Stimulated activated effector memory CD8-positive, alpha-beta T cell treated with anti-CD3 and anti-CD28 coated beads, Interleukin-12 subunit alpha, Interleukin-12 subunit beta, amount 100 ng/mL, for 72 hours (primary cell): ENCODE measurements at regions not wholly inside any gene's neighbourhood (a gene's known extent, or its start where the extent isn't known, plus 50 kb on each side); places are given as distances from the start of the nearest gene placed in this dataset.

Experiments
- ATAC-seq: fragments of 150-1000 bp; cut with Tn5 transposase; 2 replicates; pipeline ENCODE4 v1.10.0; 2021
- DNase-seq, 2 donors: peaks; one replicate each; pipeline ENCODE4 v3.0.0; 2021 to 2022; ENCODE audit warnings: low spot score in 2 of 2
- H3K27ac Mint-ChIP-seq: one replicate; pipeline ENCODE4 v1.8.0; 2022; ENCODE audit warnings: mild to moderate bottlenecking, mixed read lengths
- H3K36me3 Mint-ChIP-seq: one replicate; pipeline ENCODE4 v1.8.0; 2022; ENCODE audit warnings: mild to moderate bottlenecking, mixed read lengths
- H3K4me1 Mint-ChIP-seq: one replicate; pipeline ENCODE4 v1.8.0; 2022; ENCODE audit warnings: mixed read lengths
- H3K4me3 Mint-ChIP-seq: one replicate; pipeline ENCODE4 v1.8.0; 2022; ENCODE audit warnings: mild to moderate bottlenecking, mixed read lengths
- H3K9me3 Mint-ChIP-seq: one replicate; pipeline ENCODE4 v1.8.0; 2022; ENCODE audit warnings: mixed read lengths

- DNase-seq (no peak), ATAC-seq (no peak)
- Mint-ChIP-seq H3K4me3 (no peak overlapping the region), H3K27ac (no peak overlapping the region), H3K36me3 (no peaks in the 10 kb centered on the region), H3K9me3 (no peaks in the 10 kb centered on the region), H3K4me1 (no peaks in the 10 kb centered on the region)
Observed at GRCh38 chr3:152937234-152937633, 102.3 kb downstream of the P2RY1 start.

DNA sequence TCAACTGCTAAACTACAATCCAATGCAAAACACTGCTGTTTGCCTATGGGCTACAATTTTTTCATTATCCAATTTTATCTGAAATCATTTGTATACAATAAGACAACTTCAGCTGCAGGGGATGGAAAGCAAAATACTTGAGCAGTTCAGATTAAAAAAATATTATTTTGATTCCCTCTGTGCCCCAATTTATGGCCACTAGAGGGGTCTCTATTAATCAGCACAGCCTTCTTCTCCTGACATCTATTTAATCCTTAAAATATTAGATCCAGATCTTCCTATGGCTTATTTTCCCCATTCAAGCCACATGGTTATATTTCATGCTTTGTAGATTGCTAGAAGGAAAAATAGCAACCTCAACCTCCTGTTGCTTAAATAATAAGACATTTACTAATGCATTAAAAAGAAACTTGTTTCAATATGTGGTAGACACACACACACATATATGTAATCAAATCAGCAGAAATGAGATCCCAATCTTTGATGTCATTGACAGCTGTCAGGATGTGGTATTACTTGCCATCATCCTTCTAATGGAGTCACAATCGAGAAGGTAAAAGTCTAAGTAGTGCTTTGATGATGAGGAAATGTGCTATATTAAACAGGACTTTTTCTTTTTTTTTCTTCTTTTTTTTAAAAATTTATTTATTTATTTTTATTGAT is 104.2 kb downstream of the P2RY1 start:
- ATAC-seq (no peak), DNase-seq (no peak)
- Mint-ChIP-seq H3K27ac (no peak overlapping the region), H3K9me3 (no peaks in the 10 kb centered on the region), H3K4me1 (no peaks in the 10 kb centered on the region), H3K36me3 (no peaks in the 10 kb centered on the region), H3K4me3 (no peak overlapping the region)

DNA sequence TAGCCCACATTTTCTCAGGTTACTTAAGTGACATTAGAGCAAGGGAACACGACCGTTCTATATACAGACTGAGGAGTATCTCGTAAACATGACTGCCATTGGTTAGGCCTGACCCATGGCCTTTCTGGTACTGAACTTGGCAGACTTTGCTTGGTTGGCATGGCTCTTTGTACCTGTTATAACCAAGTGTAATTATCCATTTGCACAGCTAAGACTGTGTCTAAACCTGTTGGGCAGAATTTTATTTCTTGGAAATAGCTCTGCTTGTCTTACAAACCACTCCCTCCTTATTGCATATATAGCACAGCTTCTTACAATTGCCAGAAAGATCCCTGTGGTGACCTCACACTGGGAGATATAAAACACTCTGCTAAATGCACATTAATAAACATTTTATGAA is 106.9 kb downstream of the P2RY1 start:
- Mint-ChIP-seq H3K27ac (no peak overlapping the region), H3K4me1 (no peaks in the 10 kb centered on the region), H3K4me3 (no peak overlapping the region), H3K36me3 (no peaks in the 10 kb centered on the region), H3K9me3 (no peaks in the 10 kb centered on the region)
- ATAC-seq, result no peak
- no peak for DNase-seq

GRCh38 chr3:152942366-152942765 is 107.4 kb downstream of the P2RY1 start:
- ATAC-seq, result no peak
- H3K4me3 Mint-ChIP-seq, result no peak overlapping the region
- H3K27ac Mint-ChIP-seq, result no peak overlapping the region
- H3K9me3 Mint-ChIP-seq, result no peaks in the 10 kb centered on the region
- no peak for DNase-seq
- no peaks in the 10 kb centered on the region for H3K36me3 Mint-ChIP-seq
- H3K4me1 Mint-ChIP-seq, result no peaks in the 10 kb centered on the region

GRCh38 chr3:152943645-152944044 is 108.7 kb downstream of the P2RY1 start:
- Mint-ChIP-seq H3K27ac (no peak overlapping the region), H3K4me1 (no peaks in the 10 kb centered on the region), H3K4me3 (no peak overlapping the region), H3K9me3 (no peaks in the 10 kb centered on the region), H3K36me3 (no peaks in the 10 kb centered on the region)
- DNase-seq, result no peak
- no peak for ATAC-seq

- Mint-ChIP-seq H3K36me3 (no peaks in the 10 kb centered on the region), H3K4me3 (no peak overlapping the region)
Observed at GRCh38 chr3:152944671-152945070, 109.7 kb downstream of the P2RY1 start.

DNA sequence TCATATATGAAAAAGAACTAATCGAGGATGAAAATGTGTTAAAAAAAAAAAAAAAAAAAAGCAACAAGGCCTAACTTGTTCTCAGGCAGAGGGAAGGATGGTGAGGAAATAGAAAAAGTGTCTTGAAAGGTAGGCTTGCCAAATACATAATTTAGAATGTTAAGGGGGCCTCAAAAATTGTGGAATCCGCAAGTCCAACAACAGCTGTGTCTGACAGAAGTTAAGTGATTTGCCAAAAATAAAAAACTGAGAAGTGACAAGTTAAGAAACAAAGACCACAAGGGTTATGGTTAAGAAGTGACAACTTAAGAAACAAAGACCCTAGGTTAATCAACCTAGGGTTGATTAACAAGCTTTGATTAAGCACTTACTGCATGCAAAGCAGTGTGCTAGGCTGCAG is 110.6 kb downstream of the P2RY1 start:
- no peak for DNase-seq
- H3K4me1 Mint-ChIP-seq, result no peaks in the 10 kb centered on the region
- H3K27ac Mint-ChIP-seq, result no peak overlapping the region

More at GRCh38 chr3:152944671-152945070, 109.7 kb downstream of the P2RY1 start:
- Mint-ChIP-seq H3K4me1 (no peaks in the 10 kb centered on the region), H3K27ac (no peak overlapping the region), H3K9me3 (no peaks in the 10 kb centered on the region)
- DNase-seq, result no peak
- ATAC-seq, result no peak

GRCh38 chr3:152957491-152957890 is 122.6 kb downstream of the P2RY1 start:
- H3K4me1 Mint-ChIP-seq, result no peaks in the 10 kb centered on the region
- no peaks in the 10 kb centered on the region for H3K9me3 Mint-ChIP-seq
- H3K36me3 Mint-ChIP-seq, result no peaks in the 10 kb centered on the region
- H3K27ac Mint-ChIP-seq, result no peak overlapping the region
- H3K4me3 Mint-ChIP-seq, result no peak overlapping the region
- ATAC-seq, result no peak
- DNase-seq, result no peak

More for the DNA sequence above, 110.6 kb downstream of the P2RY1 start:
- H3K4me3 Mint-ChIP-seq, result no peak overlapping the region
- H3K36me3 Mint-ChIP-seq, result no peaks in the 10 kb centered on the region
- ATAC-seq, result no peak
- no peaks in the 10 kb centered on the region for H3K9me3 Mint-ChIP-seq

- no peak overlapping the region for H3K4me3 Mint-ChIP-seq
- no peaks in the 10 kb centered on the region for H3K4me1 Mint-ChIP-seq
- no peaks in the 10 kb centered on the region for H3K36me3 Mint-ChIP-seq
- no peak overlapping the region for H3K27ac Mint-ChIP-seq
- DNase-seq, result no peak
- ATAC-seq, result no peak
- no peaks in the 10 kb centered on the region for H3K9me3 Mint-ChIP-seq
Observed at GRCh38 chr3:152959307-152959706, 124.4 kb downstream of the P2RY1 start.

DNA sequence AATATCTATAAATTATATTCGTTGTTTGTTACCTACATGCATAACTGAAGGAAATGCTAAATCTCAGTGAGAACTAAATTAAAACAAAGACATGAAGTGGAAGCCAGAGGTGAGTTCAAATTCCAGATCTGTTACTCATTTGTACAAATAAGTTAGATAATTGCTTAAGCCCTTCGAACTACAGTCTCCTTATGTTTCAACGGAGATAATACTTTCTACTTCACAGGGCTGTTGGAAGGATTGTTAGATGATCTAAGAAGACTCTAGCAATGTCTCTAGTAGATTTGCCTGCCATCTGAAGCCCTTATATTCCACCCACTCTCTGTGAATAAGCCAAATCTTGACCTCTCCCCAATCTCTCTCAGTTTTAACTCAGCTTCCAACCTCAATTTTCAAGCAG is 125.8 kb downstream of the P2RY1 start:
- ATAC-seq (no peak), DNase-seq (no peak)
- Mint-ChIP-seq H3K9me3 (no peaks in the 10 kb centered on the region), H3K4me3 (no peak overlapping the region), H3K27ac (no peak overlapping the region), H3K36me3 (no peaks in the 10 kb centered on the region), H3K4me1 (no peaks in the 10 kb centered on the region)

- no peak for ATAC-seq
- DNase-seq, result no peak
- no peak overlapping the region for H3K4me3 Mint-ChIP-seq
Observed at GRCh38 chr3:152961323-152961722, 126.4 kb downstream of the P2RY1 start.

DNA sequence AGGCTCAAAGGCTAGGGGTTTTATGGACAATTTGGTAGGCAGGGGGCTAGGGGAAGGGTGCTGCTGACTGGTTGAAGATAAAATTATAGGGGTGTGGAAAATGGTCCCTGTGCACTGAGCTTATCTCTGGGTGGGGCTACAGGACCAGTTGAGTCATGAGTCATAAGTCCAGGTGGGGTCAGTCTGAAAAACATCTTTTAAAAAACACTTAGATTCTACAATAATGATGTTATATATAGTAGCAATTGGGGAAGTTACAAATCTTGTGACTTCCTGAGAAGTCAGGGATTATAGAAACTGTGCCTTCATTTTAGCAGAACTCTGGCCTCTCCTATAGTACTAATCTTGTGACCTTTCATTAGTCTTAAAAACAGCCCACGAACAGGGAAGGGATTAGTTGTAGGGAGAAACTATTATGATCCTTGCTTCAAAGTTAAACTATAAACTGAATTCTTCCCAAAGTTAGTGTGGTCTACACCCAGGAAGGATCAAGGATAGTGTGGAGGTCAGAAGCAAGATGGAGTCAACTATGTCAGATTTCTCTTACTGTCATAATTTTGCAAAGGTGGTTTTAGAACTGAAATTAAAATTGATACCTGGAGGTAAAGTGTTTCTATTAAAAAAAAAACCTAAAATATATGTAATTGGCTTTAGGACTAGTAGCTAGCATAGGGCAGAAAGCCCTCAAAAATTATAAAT is 130.1 kb downstream of the P2RY1 start:
- Mint-ChIP-seq H3K36me3 (no peaks in the 10 kb centered on the region), H3K4me3 (no peak overlapping the region), H3K4me1 (no peaks in the 10 kb centered on the region), H3K9me3 (no peaks in the 10 kb centered on the region), H3K27ac (no peak overlapping the region)
- ATAC-seq, result no peak
- DNase-seq, result no peak

More at GRCh38 chr3:152961323-152961722, 126.4 kb downstream of the P2RY1 start:
- no peak overlapping the region for H3K27ac Mint-ChIP-seq
- no peaks in the 10 kb centered on the region for H3K9me3 Mint-ChIP-seq
- H3K36me3 Mint-ChIP-seq, result no peaks in the 10 kb centered on the region
- no peaks in the 10 kb centered on the region for H3K4me1 Mint-ChIP-seq

- Mint-ChIP-seq H3K4me3 (no peak overlapping the region), H3K27ac (no peak overlapping the region), H3K4me1 (no peaks in the 10 kb centered on the region), H3K9me3 (no peaks in the 10 kb centered on the region), H3K36me3 (no peaks in the 10 kb centered on the region)
- DNase-seq, result no peak
- no peak for ATAC-seq
Observed at GRCh38 chr3:152968388-152969024, 133.6 kb downstream of the P2RY1 start.

DNA sequence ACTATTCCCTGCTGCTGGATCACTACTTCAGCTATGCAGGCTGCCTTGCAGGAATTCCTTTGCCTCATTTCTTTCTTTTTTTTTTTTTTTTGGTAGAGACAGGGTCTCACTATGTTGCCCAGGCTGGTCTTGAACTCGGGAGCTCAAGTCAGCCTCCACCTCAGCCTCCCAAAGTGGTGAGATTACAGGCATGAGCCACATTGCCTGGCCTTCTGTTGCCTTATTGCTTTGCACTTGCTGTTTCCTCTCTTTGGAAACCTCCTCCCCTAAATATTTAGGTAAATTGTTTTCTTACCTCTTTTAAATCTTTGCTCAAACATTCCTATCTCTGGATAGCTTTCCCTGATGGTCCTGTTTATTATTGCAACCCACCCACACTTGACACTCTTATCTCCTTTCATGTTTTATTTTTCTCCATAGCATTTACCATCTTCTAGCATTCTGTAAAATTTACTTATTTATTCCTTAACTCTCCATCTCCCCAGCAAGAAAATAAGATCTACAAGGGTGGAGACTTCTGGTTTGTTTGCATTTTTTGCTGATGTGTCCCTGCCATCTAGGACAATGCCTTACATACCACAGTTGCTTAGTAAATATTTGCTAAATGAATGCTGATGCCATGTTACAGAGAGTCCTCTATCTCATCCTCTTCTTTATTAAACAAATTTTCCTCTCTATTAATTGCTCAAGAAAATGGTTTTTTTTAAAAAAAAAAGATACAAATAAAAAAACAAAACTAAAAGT is 134.8 kb downstream of the P2RY1 start:
- ATAC-seq, result no peak
- H3K4me1 Mint-ChIP-seq, result no peaks in the 10 kb centered on the region
- H3K4me3 Mint-ChIP-seq, result no peak overlapping the region
- no peak for DNase-seq
- H3K27ac Mint-ChIP-seq, result no peak overlapping the region
- no peaks in the 10 kb centered on the region for H3K9me3 Mint-ChIP-seq
- no peaks in the 10 kb centered on the region for H3K36me3 Mint-ChIP-seq

DNA sequence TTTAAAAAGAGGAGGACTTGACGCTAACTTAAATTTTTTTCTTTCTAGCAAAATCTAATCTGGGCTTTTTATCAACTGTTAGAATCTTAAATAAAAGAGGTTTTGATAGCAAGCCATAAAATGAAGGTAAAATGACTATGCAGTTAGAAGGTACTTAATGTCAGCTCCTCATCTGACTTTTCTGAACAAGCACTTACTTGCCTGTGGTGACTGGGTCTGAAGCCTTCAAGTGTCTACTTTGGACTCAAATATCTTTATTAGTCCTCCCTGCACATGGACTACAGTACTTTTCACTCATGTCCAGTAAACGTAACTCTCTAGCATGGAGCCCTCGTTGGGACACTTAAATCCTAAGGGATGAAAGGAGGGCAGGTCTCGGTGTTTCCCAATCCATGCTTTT is 135.9 kb downstream of the P2RY1 start:
- Mint-ChIP-seq H3K36me3 (no peaks in the 10 kb centered on the region), H3K4me3 (no peak overlapping the region), H3K27ac (no peak overlapping the region), H3K9me3 (no peaks in the 10 kb centered on the region), H3K4me1 (no peaks in the 10 kb centered on the region)
- ATAC-seq (no peak), DNase-seq (no peak)
